ENCODE measurements at regions not wholly inside any gene's neighbourhood (a gene's known extent, or its start where the extent isn't known, plus 50 kb on each side); places are given as distances from the start of the nearest gene placed in this dataset.
"Not testable (repeated sequence)": the region's sequence is repeated elsewhere in the genome, so short reads cannot be mapped to it uniquely, and the experiment has no call there.

DNA sequence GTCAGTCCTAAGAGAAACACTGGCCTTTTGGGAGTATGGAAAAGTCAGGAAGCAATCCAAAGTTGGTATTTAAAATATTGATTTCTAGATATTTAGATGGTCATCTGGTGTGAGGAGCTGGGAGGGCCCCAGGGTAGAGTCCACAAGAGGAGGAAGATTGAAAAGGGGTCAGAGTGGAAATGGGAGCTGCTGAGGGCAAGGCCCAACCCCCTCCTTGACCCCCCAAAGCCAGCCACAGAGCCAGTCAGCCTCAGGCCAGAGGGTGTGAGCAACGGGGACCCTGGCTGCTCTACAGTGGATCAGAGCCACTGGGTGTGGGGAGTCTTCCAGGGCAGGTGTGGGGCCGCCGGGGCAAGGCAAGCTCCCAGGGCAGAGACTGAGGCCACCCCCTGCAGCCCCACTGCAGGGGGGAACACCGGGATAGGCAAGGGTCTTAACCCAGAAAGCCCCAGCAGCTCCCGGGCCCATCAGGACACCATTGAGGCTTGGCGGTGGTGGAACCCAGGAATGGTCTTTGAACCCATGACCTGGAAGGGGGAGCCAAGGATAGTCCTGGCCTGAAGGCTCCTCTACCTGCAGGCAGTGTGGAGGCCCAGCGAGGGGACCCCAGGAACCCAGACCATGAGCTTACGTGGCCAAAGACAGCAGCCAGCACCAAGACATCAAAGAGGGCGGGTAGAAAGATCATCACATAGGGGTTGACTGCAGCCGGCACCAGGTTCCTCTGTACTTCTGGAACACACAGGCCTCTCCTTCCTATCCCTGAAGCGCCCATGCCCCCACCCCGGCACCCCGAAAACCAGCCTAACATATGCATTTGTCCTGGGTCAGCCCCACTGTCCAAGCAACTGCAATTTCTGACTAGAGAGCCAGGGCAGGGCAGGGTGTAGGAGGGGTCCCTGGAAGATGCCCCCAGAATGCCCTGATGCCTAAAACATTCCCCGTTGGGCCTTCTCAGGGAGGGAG lies 51.3 kb upstream of the CSPG4 start:
- not testable (repeated sequence) for DNase-seq

DNA sequence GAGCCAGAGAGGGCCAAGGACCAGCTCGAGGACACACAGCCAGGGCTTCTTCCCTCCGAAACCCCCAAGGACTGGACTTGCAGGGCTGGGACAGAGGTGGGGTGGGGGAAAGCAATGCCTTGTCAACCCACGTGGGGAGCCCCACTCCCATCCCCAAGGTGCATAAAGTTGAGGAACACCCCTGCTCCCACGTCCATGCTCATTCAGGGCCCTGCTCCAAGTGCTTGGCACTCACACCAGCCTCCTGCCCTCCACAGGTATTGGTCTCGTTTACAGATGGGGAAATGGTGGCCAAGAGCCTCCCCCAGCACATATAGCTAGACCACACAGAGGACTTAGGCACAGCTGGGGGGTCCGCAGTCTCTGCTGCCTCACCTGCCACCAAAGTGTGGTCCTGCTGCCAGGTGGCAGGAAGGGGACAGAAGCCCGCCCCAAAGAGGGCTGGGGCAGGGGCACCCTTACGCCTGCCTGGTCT lies 50.5 kb upstream of the CSPG4 start:
- no peak for DNase-seq

All from right hindlimb (tissue), 1 donor.